ENCODE measurements at regions not wholly inside any gene's neighbourhood (a gene's known extent, or its start where the extent isn't known, plus 50 kb on each side); places are given as distances from the start of the nearest gene placed in this dataset.

DNA sequence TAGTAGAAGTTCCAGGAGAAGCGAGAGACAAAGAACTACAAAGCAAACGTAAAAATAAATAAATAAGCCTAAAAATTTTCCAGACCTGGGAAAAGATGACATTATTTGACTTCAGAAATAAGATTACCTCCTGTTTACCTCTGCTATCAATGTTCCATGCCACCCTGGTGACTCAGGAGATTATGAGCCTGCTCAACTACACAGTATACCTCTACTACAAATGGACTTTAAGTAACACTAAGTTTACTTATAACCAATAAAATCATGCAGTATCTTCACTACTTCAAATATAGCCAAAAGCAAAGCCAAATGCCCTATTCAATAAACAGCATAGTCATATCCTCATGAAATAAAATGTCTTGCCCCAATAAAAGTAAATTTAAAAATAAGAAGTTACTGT is 105.4 kb downstream of the CYLC1 start:
- no peak for TF ChIP-seq SIX5 (IDR thresholded peaks at IDR 0.05; ENCODE audit: low read depth, low read length, severe bottlenecking)
- TF ChIP-seq SMC3 (IDR thresholded peaks at IDR 0.05; ENCODE audit: borderline replicate concordance, low read length): no peak
- no peak for TF ChIP-seq GABPA (IDR thresholded peaks at IDR 0.05; ENCODE audit: low read depth)
- TF ChIP-seq, protein P1, sequence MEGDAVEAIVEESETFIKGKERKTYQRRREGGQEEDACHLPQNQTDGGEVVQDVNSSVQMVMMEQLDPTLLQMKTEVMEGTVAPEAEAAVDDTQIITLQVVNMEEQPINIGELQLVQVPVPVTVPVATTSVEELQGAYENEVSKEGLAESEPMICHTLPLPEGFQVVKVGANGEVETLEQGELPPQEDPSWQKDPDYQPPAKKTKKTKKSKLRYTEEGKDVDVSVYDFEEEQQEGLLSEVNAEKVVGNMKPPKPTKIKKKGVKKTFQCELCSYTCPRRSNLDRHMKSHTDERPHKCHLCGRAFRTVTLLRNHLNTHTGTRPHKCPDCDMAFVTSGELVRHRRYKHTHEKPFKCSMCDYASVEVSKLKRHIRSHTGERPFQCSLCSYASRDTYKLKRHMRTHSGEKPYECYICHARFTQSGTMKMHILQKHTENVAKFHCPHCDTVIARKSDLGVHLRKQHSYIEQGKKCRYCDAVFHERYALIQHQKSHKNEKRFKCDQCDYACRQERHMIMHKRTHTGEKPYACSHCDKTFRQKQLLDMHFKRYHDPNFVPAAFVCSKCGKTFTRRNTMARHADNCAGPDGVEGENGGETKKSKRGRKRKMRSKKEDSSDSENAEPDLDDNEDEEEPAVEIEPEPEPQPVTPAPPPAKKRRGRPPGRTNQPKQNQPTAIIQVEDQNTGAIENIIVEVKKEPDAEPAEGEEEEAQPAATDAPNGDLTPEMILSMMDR (IDR thresholded peaks at IDR 0.05 in 2 of 3, conservative IDR thresholded peaks at IDR 0.05 in 1 of 3; ENCODE audit: control insufficient read depth in 2 of 3, extremely low read depth in 1 of 3, insufficient read depth in 1 of 3, low read depth in 3 of 3, low read length in 3 of 3): no peak
- no peak for TF ChIP-seq BRCA1 (IDR thresholded peaks at IDR 0.05; ENCODE audit: low read depth, low read length)
- TF ChIP-seq, protein P2, sequence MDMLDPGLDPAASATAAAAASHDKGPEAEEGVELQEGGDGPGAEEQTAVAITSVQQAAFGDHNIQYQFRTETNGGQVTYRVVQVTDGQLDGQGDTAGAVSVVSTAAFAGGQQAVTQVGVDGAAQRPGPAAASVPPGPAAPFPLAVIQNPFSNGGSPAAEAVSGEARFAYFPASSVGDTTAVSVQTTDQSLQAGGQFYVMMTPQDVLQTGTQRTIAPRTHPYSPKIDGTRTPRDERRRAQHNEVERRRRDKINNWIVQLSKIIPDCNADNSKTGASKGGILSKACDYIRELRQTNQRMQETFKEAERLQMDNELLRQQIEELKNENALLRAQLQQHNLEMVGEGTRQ (IDR thresholded peaks at IDR 0.05; ENCODE audit: borderline replicate concordance, low read depth, low read length): no peak
- no peak for TF ChIP-seq EP300 (IDR thresholded peaks at IDR 0.05; ENCODE audit: borderline replicate concordance in 1 of 2, control insufficient read depth in 1 of 2, low read depth in 2 of 2, low read length in 2 of 2)
- TF ChIP-seq MYC (IDR thresholded peaks at IDR 0.05; ENCODE audit: insufficient read depth, insufficient read length, insufficient replicate concordance, low read length, severe bottlenecking): no peak
- no peak for TF ChIP-seq ZNF274 (IDR thresholded peaks at IDR 0.05; ENCODE audit: insufficient read depth, insufficient read length)
- no peak for TF ChIP-seq SUZ12 (IDR thresholded peaks at IDR 0.05; ENCODE audit: unreplicated experiment)
- no peak for TF ChIP-seq SRF (IDR thresholded peaks at IDR 0.05; ENCODE audit: low read depth in 2 of 2, low read length in 2 of 2)

Measured in GM12878 (cell line).